ENCODE measurements at regions not wholly inside any gene's neighbourhood (a gene's known extent, or its start where the extent isn't known, plus 50 kb on each side); places are given as distances from the start of the nearest gene placed in this dataset.
A peak's percentile ranks its signal among the peaks of the same experiment; 100 is the strongest.

- DNase-seq (ENCODE audit: low read depth in 2 of 2): peak in 1 of 2 donors; percentile 17
Measured at GRCh38 chr3:193780810-193781478, 187.9 kb downstream of the OPA1 start.

GRCh38 chr3:193782276-193782647 is 189.3 kb downstream of the OPA1 start:
- no peak for DNase-seq (ENCODE audit: low read depth in 2 of 2)

- no peak for DNase-seq (ENCODE audit: low read depth in 2 of 2)
Measured at GRCh38 chr3:193782747-193783146, 189.7 kb downstream of the OPA1 start.

- no peak for DNase-seq (ENCODE audit: low read depth in 2 of 2)
Measured at GRCh38 chr3:193783166-193783896, 190.3 kb downstream of the OPA1 start.

GRCh38 chr3:193784822-193785221 is 191.8 kb downstream of the OPA1 start:
- no peak for DNase-seq (ENCODE audit: low read depth in 2 of 2)

- DNase-seq (ENCODE audit: low read depth in 2 of 2): no peak
Measured at GRCh38 chr3:193787496-193787870, 194.5 kb downstream of the OPA1 start.

- DNase-seq (ENCODE audit: low read depth in 2 of 2): no peak
Measured at GRCh38 chr3:193788189-193788991, 195.4 kb downstream of the OPA1 start.

GRCh38 chr3:193789455-193789854 is 196.4 kb downstream of the OPA1 start:
- no peak for DNase-seq (ENCODE audit: low read depth in 2 of 2)

- DNase-seq (ENCODE audit: low read depth in 2 of 2): no peak
Measured at GRCh38 chr3:193790086-193790990, 197.3 kb downstream of the OPA1 start.

- no peak for DNase-seq (ENCODE audit: low read depth in 2 of 2)
Measured at GRCh38 chr3:193791041-193792032, 198.3 kb downstream of the OPA1 start.

GRCh38 chr3:193793123-193793522 is 200.1 kb downstream of the OPA1 start:
- no peak for DNase-seq (ENCODE audit: low read depth in 2 of 2)

GRCh38 chr3:193794002-193794881 is 201.2 kb downstream of the OPA1 start:
- no peak for DNase-seq (ENCODE audit: low read depth in 2 of 2)

- DNase-seq (ENCODE audit: low read depth in 2 of 2): no peak
Measured at GRCh38 chr3:193795062-193795690, 202.2 kb downstream of the OPA1 start.

GRCh38 chr3:193796089-193796488 is 203.1 kb downstream of the OPA1 start:
- no peak for DNase-seq (ENCODE audit: low read depth in 2 of 2)

- DNase-seq (ENCODE audit: low read depth in 2 of 2): no peak
Measured at GRCh38 chr3:193797566-193797965, 204.6 kb downstream of the OPA1 start.

- DNase-seq (ENCODE audit: low read depth in 2 of 2): no peak
Measured at GRCh38 chr3:193798051-193798450, 205.0 kb downstream of the OPA1 start.

GRCh38 chr3:193800138-193801043 is 207.4 kb downstream of the OPA1 start:
- DNase-seq (ENCODE audit: low read depth in 2 of 2): no peak

GRCh38 chr3:193801097-193801496 is 208.1 kb downstream of the OPA1 start:
- DNase-seq (ENCODE audit: low read depth in 2 of 2): no peak
